CD14-positive monocyte (primary cell): ENCODE measurements at regions not wholly inside any gene's neighbourhood (a gene's known extent, or its start where the extent isn't known, plus 50 kb on each side); places are given as distances from the start of the nearest gene placed in this dataset.

Experiments
- DNase-seq, 3 donors: peaks; one replicate each; pipeline ENCODE4 v3.0.0-alpha.2; 2011 to 2022
- H2AFZ ChIP-seq: 2 replicates; pipeline ENCODE4 v1.6.0; 2012; ENCODE audit warnings: mild to moderate bottlenecking, low read depth, low read length, inconsistent platforms; ENCODE audit not compliant: insufficient read depth, poor library complexity, severe bottlenecking
- H3K27ac ChIP-seq, 2 donors: 1 replicate in 1 of 2; 2 replicates in 1 of 2; pipeline ENCODE4 v1.5.1; 2012 to 2013; ENCODE audit warnings: low read length in 2 of 2, control low read depth in 1 of 2, inconsistent platforms in 1 of 2, low read depth in 1 of 2, mild to moderate bottlenecking in 1 of 2
- H3K27me3 ChIP-seq, 2 donors: one replicate each; pipeline versions ENCODE4 v1.6.0 to v1.6.1; 2011 to 2013; ENCODE audit warnings: low read length in 2 of 2; ENCODE audit not compliant: control insufficient read depth in 2 of 2, insufficient read depth in 2 of 2
- H3K36me3 ChIP-seq, 2 donors: replicated peaks in 1 of 2; 1 replicate in 1 of 2; 2 replicates in 1 of 2; pipeline versions ENCODE4 v1.5.1 to v1.6.1; 2012 to 2013; ENCODE audit warnings: low read length in 2 of 2, control low read depth in 1 of 2, inconsistent platforms in 1 of 2, mild to moderate bottlenecking in 1 of 2; ENCODE audit not compliant: insufficient read depth in 2 of 2, control insufficient read depth in 1 of 2
- H3K4me1 ChIP-seq, 2 donors: 1 replicate in 1 of 2; 2 replicates in 1 of 2; pipeline versions ENCODE4 v1.5.1 to v1.6.1; 2012 to 2013; ENCODE audit warnings: low read length in 2 of 2, control low read depth in 1 of 2, inconsistent platforms in 1 of 2, mild to moderate bottlenecking in 1 of 2, moderate library complexity in 1 of 2; ENCODE audit not compliant: insufficient read depth in 2 of 2, control insufficient read depth in 1 of 2
- H3K4me2 ChIP-seq: replicated peaks from 2 replicates; pipeline ENCODE3; 2012; ENCODE audit warnings: low read length, moderate library complexity, mild to moderate bottlenecking; ENCODE audit not compliant: poor library complexity, severe bottlenecking; ENCODE audit errors: extremely low read depth
- H3K4me3 ChIP-seq, 3 experiments: fragments of 200-600 bp in 1 of 3; sonication (generic) in 1 of 3; replicated peaks in 1 of 3; 1 replicate in 2 of 3; 2 replicates in 1 of 3; pipeline ENCODE4 v1.5.1; 2011 to 2013; ENCODE audit warnings: low read length in 3 of 3, mild to moderate bottlenecking in 3 of 3, control low read depth in 2 of 3, low read depth in 2 of 3, inconsistent platforms in 1 of 3, moderate library complexity in 1 of 3
- H3K79me2 ChIP-seq: 2 replicates; pipeline ENCODE4 v1.6.0; 2012; ENCODE audit warnings: mild to moderate bottlenecking, control low read depth, inconsistent platforms, low read length, moderate library complexity; ENCODE audit not compliant: insufficient read depth
- H3K9ac ChIP-seq: 2 replicates; pipeline ENCODE4 v1.6.0; 2017; ENCODE audit warnings: low read length, mild to moderate bottlenecking; ENCODE audit not compliant: insufficient read depth, poor library complexity, severe bottlenecking
- H3K9me3 ChIP-seq, 2 donors: replicated peaks in 1 of 2; 1 replicate in 1 of 2; 2 replicates in 1 of 2; pipeline versions ENCODE4 v1.5.1 to v1.6.1; 2012 to 2013; ENCODE audit warnings: low read length in 2 of 2, control low read depth in 1 of 2; ENCODE audit not compliant: control insufficient read depth in 1 of 2, insufficient read depth in 1 of 2
- H4K20me1 ChIP-seq: 2 replicates; pipeline ENCODE4 v1.6.0; 2012; ENCODE audit warnings: mild to moderate bottlenecking, low read length, control low read depth, moderate library complexity; ENCODE audit not compliant: insufficient read depth
- H3K27ac Mint-ChIP-seq, 7 donors: one replicate each; pipeline ENCODE4 v1.8.0; 2020; ENCODE audit warnings: mild to moderate bottlenecking in 7 of 7, mixed read lengths in 7 of 7, moderate library complexity in 6 of 7, inconsistent platforms in 2 of 7
- H3K27me3 Mint-ChIP-seq, 3 donors: one replicate each; pipeline ENCODE4 v1.8.0; 2021 to 2022; ENCODE audit warnings: low read depth in 3 of 3, mild to moderate bottlenecking in 3 of 3, mixed read lengths in 3 of 3, moderate library complexity in 3 of 3, inconsistent platforms in 1 of 3
- H3K36me3 Mint-ChIP-seq, 2 donors: one replicate each; pipeline ENCODE4 v1.8.0; 2020; ENCODE audit warnings: mixed read lengths in 2 of 2, inconsistent platforms in 1 of 2, mild to moderate bottlenecking in 1 of 2
- H3K4me1 Mint-ChIP-seq: one replicate; pipeline ENCODE4 v1.8.0; 2020; ENCODE audit warnings: mild to moderate bottlenecking, mixed read lengths
- H3K4me3 Mint-ChIP-seq, 2 donors: one replicate each; pipeline ENCODE4 v1.8.0; 2020; ENCODE audit warnings: mild to moderate bottlenecking in 2 of 2, mixed read lengths in 2 of 2, moderate library complexity in 1 of 2
- H3K9me3 Mint-ChIP-seq, 7 donors: one replicate each; pipeline ENCODE4 v1.8.0; 2020 to 2022; ENCODE audit warnings: mixed read lengths in 7 of 7, mild to moderate bottlenecking in 6 of 7, moderate library complexity in 6 of 7, inconsistent platforms in 2 of 7
- CTCF ChIP-seq: fragments of 200-600 bp; IDR thresholded peaks from one replicate; pipeline ENCODE4 v1.8.0; 2022; ENCODE audit warnings: antibody characterized with exemption, mild to moderate bottlenecking
- WGBS: methylation state at CpG from one replicate; pipeline ENCODE4 v1.1.5; 2013; ENCODE audit warnings: missing lambda C conversion rate; ENCODE audit not compliant: insufficient coverage; 5-methylcytosine and 5-hydroxymethylcytosine counted together
- intact Hi-C, 2 donors: fragments of 100-400 bp; cut with micrococcal nuclease; formaldehyde crosslinking; loops; one replicate each; pipeline versions ENCODE4 v1.15.0 to v1.15.1; 2023

DNA sequence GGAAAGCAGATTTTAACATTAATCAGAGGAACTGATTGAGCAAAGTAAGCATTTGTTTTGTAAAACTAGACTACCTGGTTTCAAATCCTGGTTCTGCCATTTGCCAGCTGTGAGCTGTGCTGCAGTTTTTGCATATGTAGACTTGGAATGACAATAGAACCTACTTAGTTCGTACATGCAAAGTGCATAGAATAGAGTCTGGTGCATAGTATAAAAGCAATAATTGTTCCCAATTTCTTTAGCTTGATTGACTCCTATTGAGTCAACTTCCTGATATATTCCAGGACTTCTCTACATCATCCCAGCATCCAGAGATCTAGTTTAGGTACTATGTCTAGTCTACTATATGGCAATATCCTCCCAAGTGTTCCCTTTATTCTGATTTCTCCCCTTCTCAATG is 144.4 kb upstream of the FGGY start:
- no peak overlapping the region for H3K27ac Mint-ChIP-seq

DNA sequence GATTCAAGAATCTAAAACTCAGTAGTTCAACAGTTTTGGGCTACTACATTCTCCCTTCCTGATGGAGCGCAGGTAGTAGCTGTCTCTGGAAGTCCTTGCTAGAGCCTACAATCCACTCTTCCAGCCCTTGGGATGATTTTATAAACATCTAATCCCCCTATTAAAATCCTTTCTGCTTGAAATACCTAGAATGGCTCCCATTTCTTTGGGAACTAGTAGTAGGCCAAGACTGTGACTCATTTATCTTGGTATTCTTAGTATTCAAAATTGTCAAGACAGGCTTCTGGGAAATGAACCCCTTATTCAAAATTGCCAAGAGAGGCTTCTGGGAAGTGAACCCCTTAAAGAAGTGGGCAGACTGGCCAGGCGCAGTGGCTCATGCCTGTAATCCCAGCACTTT is 142.5 kb upstream of the FGGY start:
- H3K9me3 Mint-ChIP-seq = peaks cover under 1 to 13% (median 9%) of the 10 kb centered on the region in 7 donors
- Histone ChIP-seq H3K4me1 (peaks cover 3 to 11% of the 10 kb centered on the region in 2 donors), H4K20me1 (no peaks in the 10 kb centered on the region), H3K36me3 (no peaks in the 10 kb centered on the region), H3K9me3 (peaks cover 0 to 9% of the 10 kb centered on the region in 2 donors), H3K4me3 (no peak overlapping the region), H3K9ac (no peak overlapping the region), H2AFZ (no peak overlapping the region), H3K27me3 (no peaks in the 10 kb centered on the region), H3K27ac (no peak overlapping the region), H3K79me2 (no peaks in the 10 kb centered on the region), H3K4me2 (no peak overlapping the region)
- H3K27me3 Mint-ChIP-seq = peaks cover 0 to 2% (median 1%) of the 10 kb centered on the region in 3 donors
- no peak for DNase-seq
- H3K4me3 Mint-ChIP-seq = no peak overlapping the region
- H3K27ac Mint-ChIP-seq = no peak overlapping the region
- no peaks in the 10 kb centered on the region for H3K36me3 Mint-ChIP-seq
- H3K4me1 Mint-ChIP-seq = peaks cover 14% of the 10 kb centered on the region
- no peak for TF ChIP-seq CTCF
- 100% methylated on average over 1 of the region's 2 CpGs for WGBS
- intact Hi-C loops = no loop called here

More for the DNA sequence above, 144.4 kb upstream of the FGGY start:
- Histone ChIP-seq H3K79me2 (no peaks in the 10 kb centered on the region), H3K9me3 (no peaks in the 10 kb centered on the region), H3K4me3 (no peak overlapping the region), H3K4me2 (no peak overlapping the region), H3K9ac (no peak overlapping the region), H3K27me3 (peaks cover 0 to under 1% of the 10 kb centered on the region in 2 donors), H3K36me3 (no peaks in the 10 kb centered on the region), H3K4me1 (peaks cover 3 to 11% of the 10 kb centered on the region in 2 donors), H2AFZ (no peak overlapping the region), H3K27ac (no peak overlapping the region), H4K20me1 (no peaks in the 10 kb centered on the region)
- Mint-ChIP-seq H3K9me3 (peaks cover 0 to 3% (median 0%) of the 10 kb centered on the region in 7 donors), H3K36me3 (no peaks in the 10 kb centered on the region), H3K4me1 (peaks cover 14% of the 10 kb centered on the region), H3K4me3 (no peak overlapping the region), H3K27me3 (peaks cover 2 to 5% (median 5%) of the 10 kb centered on the region in 3 donors)
- no peak for TF ChIP-seq CTCF
- WGBS = no CpG with 5 or more reads among the region's 1 CpG
- DNase-seq = no peak
- intact Hi-C loops = no loop called here
